A549 (cell line): ENCODE measurements at regions not wholly inside any gene's neighbourhood (a gene's known extent, or its start where the extent isn't known, plus 50 kb on each side); places are given as distances from the start of the nearest gene placed in this dataset.

Experiments
- ATAC-seq, 2 experiments: fragments of 200-7000 bp in 1 of 2; fragments of >200 bp in 1 of 2; cut with Nextera tagmentation in 1 of 2; cut with Tn5 transposase in 1 of 2; 3 replicates each; pipeline versions ENCODE4 v1.8.0 to v1.9.1; 2018 to 2020; ENCODE audit warnings: mild to moderate bottlenecking in 1 of 2, moderate library complexity in 1 of 2
- CTCF ChIA-PET: fragments of 300-600 bp; sonication (Branson Sonifier 250); formaldehyde crosslinking; extraction: SDS; loops from one replicate; lab custom pipeline; 2021; ENCODE audit warnings: antibody characterized with exemption, inconsistent platforms; lab: Yijun Ruan, JAX
- POLR2A ChIA-PET: fragments of 350-600 bp; formaldehyde crosslinking; extraction: SDS; loops from one replicate; lab custom pipeline; 2021; ENCODE audit warnings: antibody characterized with exemption, inconsistent platforms; lab: Yijun Ruan, JAX
- DNase-seq, 2 experiments: peaks; one replicate each; pipeline versions ENCODE4 v3.0.0 to v3.0.0-alpha.2; 2011 to 2016; ENCODE audit warnings: low read depth in 1 of 2, low spot score in 1 of 2
- FAIRE-seq: peaks from 2 replicates; lab custom pipeline; 2011; peaks lifted over from hg19 to GRCh38; lab: Jason Lieb, UNC
- H3K27ac ChIP-seq, 2 experiments: fragments of >200 bp; sonication (Bioruptor Twin); formaldehyde crosslinking; 3 replicates each; pipeline ENCODE4 v1.5.1; 2016 to 2017
- H3K4me1 ChIP-seq: fragments of >200 bp; sonication (Bioruptor Twin); formaldehyde crosslinking; 3 replicates; pipeline ENCODE4 v1.6.1; 2016
- H3K4me2 ChIP-seq: fragments of >200 bp; sonication (Bioruptor Twin); formaldehyde crosslinking; 3 replicates; pipeline ENCODE4 v1.6.1; 2016
- H3K4me3 ChIP-seq: fragments of >200 bp; sonication (Bioruptor Twin); formaldehyde crosslinking; 3 replicates; pipeline ENCODE4 v1.5.1; 2016
- H3K9me3 ChIP-seq: fragments of >200 bp; sonication (Bioruptor Twin); formaldehyde crosslinking; 3 replicates; pipeline ENCODE4 v1.6.1; 2016
- CHD2 ChIP-seq: fragments of 150-350 bp; IDR thresholded peaks from 2 replicates; pipeline ENCODE4 v1.6.1; 2014; ENCODE audit warnings: low read length; ENCODE audit not compliant: partially characterized antibody
- CHD4 ChIP-seq: fragments of 200-600 bp; sonication (generic); IDR thresholded peaks from 2 replicates; pipeline ENCODE4 v1.6.1; 2016; ENCODE audit warnings: antibody characterized with exemption, mild to moderate bottlenecking, borderline replicate concordance
- CTCF ChIP-seq: fragments of >200 bp; sonication (Bioruptor Twin); formaldehyde crosslinking; IDR thresholded peaks from 3 replicates; pipeline ENCODE4 v1.5.1; 2016
- EHF ChIP-seq: fragments of 250-450 bp; sonication (Bioruptor Pico); IDR thresholded peaks from 2 replicates; pipeline ENCODE4 v1.5.0; 2020; ENCODE audit warnings: mild to moderate bottlenecking
- FOSB ChIP-seq: fragments of 250-450 bp; sonication (Bioruptor Pico); IDR thresholded peaks from 2 replicates; pipeline ENCODE4 v1.5.0; 2020; ENCODE audit warnings: mild to moderate bottlenecking, moderate library complexity
- GATA3 ChIP-seq: IDR thresholded peaks from 2 replicates; pipeline ENCODE4 v1.6.1; 2012; ENCODE audit warnings: borderline replicate concordance
- HES2 ChIP-seq: fragments of >200 bp; sonication (Bioruptor Twin); formaldehyde crosslinking; IDR thresholded peaks from 2 replicates; pipeline ENCODE4 v1.6.1; 2016
- HMGXB4 ChIP-seq: fragments of 250-450 bp; sonication (Bioruptor Pico); IDR thresholded peaks from 2 replicates; pipeline ENCODE4 v1.5.0; 2021; ENCODE audit warnings: mild to moderate bottlenecking, moderate library complexity, borderline replicate concordance
- HOXA7 ChIP-seq: fragments of 250-450 bp; sonication (Bioruptor Pico); IDR thresholded peaks from 2 replicates; pipeline ENCODE4 v1.5.0; 2020; ENCODE audit warnings: mild to moderate bottlenecking, moderate library complexity
- JUNB ChIP-seq: fragments of >200 bp; sonication (Bioruptor Twin); formaldehyde crosslinking; IDR thresholded peaks from 2 replicates; pipeline ENCODE4 v1.6.1; 2016
- KDM1A ChIP-seq: fragments of 200-600 bp; sonication (generic); IDR thresholded peaks from 2 replicates; pipeline ENCODE4 v1.6.1; 2016; ENCODE audit warnings: low read depth, mild to moderate bottlenecking
- MAFK ChIP-seq: fragments of 450-650 bp; IDR thresholded peaks from 2 replicates; pipeline ENCODE4 v1.6.1; 2014; ENCODE audit not compliant: partially characterized antibody
- MAX ChIP-seq: IDR thresholded peaks from 2 replicates; pipeline ENCODE4 v1.6.1; 2012
- MAZ ChIP-seq: fragments of 150-350 bp; IDR thresholded peaks from 2 replicates; pipeline ENCODE4 v1.6.1; 2014; ENCODE audit warnings: antibody characterized with exemption, low read depth, low read length, borderline replicate concordance
- NFE2L2 ChIP-seq: fragments of 150-350 bp; conservative IDR thresholded peaks from 2 replicates; pipeline ENCODE4 v1.6.1; 2014; ENCODE audit warnings: low read length
- PHF8 ChIP-seq: fragments of 200-600 bp; sonication (generic); IDR thresholded peaks from 2 replicates; pipeline ENCODE4 v1.6.1; 2016; ENCODE audit warnings: low read depth, mild to moderate bottlenecking, antibody characterized with exemption, moderate library complexity, borderline replicate concordance
- POLR2A ChIP-seq: IDR thresholded peaks from 2 replicates; pipeline ENCODE4 v1.6.1; 2012; ENCODE audit warnings: mild to moderate bottlenecking, low read length
- POLR2AphosphoS2 ChIP-seq: conservative IDR thresholded peaks from 2 replicates; pipeline ENCODE4 v1.6.1; 2012; ENCODE audit warnings: low read length, improper control_type of control experiment, inconsistent platforms
- RAD21 ChIP-seq, 2 experiments: fragments of >200 bp in 1 of 2; sonication (Bioruptor Twin) in 1 of 2; formaldehyde crosslinking in 1 of 2; IDR thresholded peaks in 1 of 2; conservative IDR thresholded peaks in 1 of 2; 2 replicates in 1 of 2; 3 replicates in 1 of 2; pipeline ENCODE4 v1.6.1; 2012 to 2018; ENCODE audit warnings: inconsistent platforms in 1 of 2
- RARB ChIP-seq: fragments of 250-450 bp; sonication (Bioruptor Pico); IDR thresholded peaks from 2 replicates; pipeline ENCODE4 v1.8.0; 2021; ENCODE audit warnings: mild to moderate bottlenecking, moderate library complexity
- RFX5 ChIP-seq: fragments of 450-650 bp; IDR thresholded peaks from 2 replicates; pipeline ENCODE4 v1.7.1; 2014; ENCODE audit warnings: antibody characterized with exemption, mild to moderate bottlenecking, moderate library complexity
- RNF2 ChIP-seq: fragments of 200-600 bp; sonication (generic); IDR thresholded peaks from 2 replicates; pipeline ENCODE4 v1.6.1; 2016; ENCODE audit warnings: low read depth, mild to moderate bottlenecking, antibody characterized with exemption, moderate library complexity, borderline replicate concordance
- SMC3 ChIP-seq: fragments of >200 bp; sonication (Bioruptor Twin); formaldehyde crosslinking; IDR thresholded peaks from 3 replicates; pipeline ENCODE4 v1.6.1; 2018; ENCODE audit warnings: inconsistent platforms
- SREBF2 ChIP-seq: fragments of 450-650 bp; IDR thresholded peaks from 2 replicates; pipeline ENCODE4 v1.6.1; 2014; ENCODE audit warnings: mild to moderate bottlenecking, moderate library complexity
- ZFP36 ChIP-seq: fragments of 450-650 bp; IDR thresholded peaks from 2 replicates; pipeline ENCODE4 v1.6.1; 2014; ENCODE audit warnings: borderline replicate concordance; ENCODE audit not compliant: partially characterized antibody
- WGBS: methylation state at CpG from one replicate; pipeline ENCODE4 v1.1.6; 2017; ENCODE audit errors: missing lambda C conversion rate; 5-methylcytosine and 5-hydroxymethylcytosine counted together

- ATAC-seq = no peak
- ChIA-PET CTCF (no interaction called here), POLR2A (no interaction called here)
These were observed 56.6 kb upstream of the TSHZ2 start for GRCh38 chr20:52915564-52915963.

GRCh38 chr20:52914870-52915269 lies 57.3 kb upstream of the TSHZ2 start:
- no peak for DNase-seq
- Histone ChIP-seq H3K4me2 (no peak overlapping the region), H3K4me3 (no peak overlapping the region), H3K4me1 (no peaks in the 10 kb centered on the region), H3K9me3 (no peaks in the 10 kb centered on the region), H3K27ac (no peak overlapping the region)
- ChIA-PET CTCF (no interaction called here), POLR2A (no interaction called here)
- WGBS = 0% methylated on average over 2 of the region's 2 CpGs
- ATAC-seq = no peak
- TF ChIP-seq RNF2 = no peak
- TF ChIP-seq POLR2A = no peak
- no peak for TF ChIP-seq CTCF
- TF ChIP-seq MAFK = no peak
- no peak for FAIRE-seq

More at GRCh38 chr20:52915564-52915963, 56.6 kb upstream of the TSHZ2 start:
- TF ChIP-seq HOXA7 (CRISPR knock-in tag) = no peak
- no peak for TF ChIP-seq NFE2L2
- no peak for TF ChIP-seq MAZ
- no peak for TF ChIP-seq RAD21 (conservative IDR thresholded peaks at IDR 0.05 in 1 of 2, IDR thresholded peaks at IDR 0.05 in 1 of 2)
- no peak for TF ChIP-seq CHD4
- TF ChIP-seq KDM1A = no peak
- no peak for TF ChIP-seq PHF8
- no peak for TF ChIP-seq GATA3
- TF ChIP-seq MAX = no peak
- no peak for TF ChIP-seq CHD2
- no peak for TF ChIP-seq FOSB
- no peak for TF ChIP-seq HES2
- TF ChIP-seq ZFP36 = no peak
- TF ChIP-seq SREBF2 = no peak
- H3K4me3 ChIP-seq = no peak overlapping the region
- no peak overlapping the region for H3K4me2 ChIP-seq
- no peak for FAIRE-seq
- H3K9me3 ChIP-seq = no peaks in the 10 kb centered on the region
- no peaks in the 10 kb centered on the region for H3K4me1 ChIP-seq
- WGBS = 3% methylated on average over 1 of the region's 1 CpG
- H3K27ac ChIP-seq = no peak overlapping the region
- no peak for DNase-seq

- ATAC-seq (no peak), FAIRE-seq (no peak), DNase-seq (no peak)
- Histone ChIP-seq H3K27ac (no peak overlapping the region), H3K4me1 (no peaks in the 10 kb centered on the region), H3K4me2 (no peak overlapping the region), H3K4me3 (no peak overlapping the region)
- 2% methylated on average over 3 of the region's 3 CpGs for WGBS
- TF ChIP-seq HMGXB4 (CRISPR knock-in tag) = no peak
- TF ChIP-seq SMC3 = no peak
- TF ChIP-seq JUNB = no peak
- TF ChIP-seq RFX5 = no peak
- TF ChIP-seq RARB = no peak
- no peak for TF ChIP-seq POLR2AphosphoS2
- no peak for TF ChIP-seq EHF (CRISPR knock-in tag)
- TF ChIP-seq, all 56 proteins: peak for 0
- CTCF ChIA-PET = interaction anchor here (1.9 kb wide), 1 partner anchor 9 kb away, joined by 5 read pairs; no protein-coding TSS in a partner anchor
- no peaks in the 10 kb centered on the region for H3K9me3 ChIP-seq
- POLR2A ChIA-PET = no interaction called here
These were observed 58.3 kb upstream of the TSHZ2 start for GRCh38 chr20:52913650-52914387.
